ENCODE measurements at regions not wholly inside any gene's neighbourhood (a gene's known extent, or its start where the extent isn't known, plus 50 kb on each side); places are given as distances from the start of the nearest gene placed in this dataset.

- TF ChIP-seq CTCF (conservative IDR thresholded peaks at IDR 0.05), result no peak
- TF ChIP-seq EZH2 (IDR thresholded peaks at IDR 0.05; ENCODE audit: low read depth), result no peak
Observed at GRCh38 chr11:121801394-121801748, 314.6 kb downstream of the BLID start.
